ENCODE measurements at regions not wholly inside any gene's neighbourhood (a gene's known extent, or its start where the extent isn't known, plus 50 kb on each side); places are given as distances from the start of the nearest gene placed in this dataset.

- no peak for DNase-seq (ENCODE audit: low spot score)
- intact Hi-C loops (cut with DNase I), result no loop called here
Observed at GRCh38 chr10:3427950-3428354, 255.4 kb upstream of the PITRM1 start.

DNA sequence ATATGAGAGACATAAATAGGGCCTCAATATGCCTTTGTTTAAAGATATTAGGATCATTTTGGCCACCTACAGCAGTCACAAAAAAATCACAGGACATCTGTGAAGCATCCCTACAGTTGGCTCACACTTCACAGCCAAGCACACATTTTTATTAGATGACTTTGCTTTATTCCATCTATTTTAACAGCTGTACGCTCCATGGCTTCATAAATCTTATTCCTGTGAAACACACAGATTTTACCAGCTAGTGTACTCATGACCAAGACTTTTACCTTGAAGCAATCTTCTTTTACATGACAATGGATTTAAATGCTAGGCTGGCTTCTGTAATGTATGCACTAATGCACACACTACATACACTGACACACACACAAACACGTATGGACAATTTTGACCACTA lies 254.8 kb upstream of the PITRM1 start:
- intact Hi-C loops (cut with DNase I), result no loop called here
- DNase-seq (ENCODE audit: low spot score), result no peak

DNA sequence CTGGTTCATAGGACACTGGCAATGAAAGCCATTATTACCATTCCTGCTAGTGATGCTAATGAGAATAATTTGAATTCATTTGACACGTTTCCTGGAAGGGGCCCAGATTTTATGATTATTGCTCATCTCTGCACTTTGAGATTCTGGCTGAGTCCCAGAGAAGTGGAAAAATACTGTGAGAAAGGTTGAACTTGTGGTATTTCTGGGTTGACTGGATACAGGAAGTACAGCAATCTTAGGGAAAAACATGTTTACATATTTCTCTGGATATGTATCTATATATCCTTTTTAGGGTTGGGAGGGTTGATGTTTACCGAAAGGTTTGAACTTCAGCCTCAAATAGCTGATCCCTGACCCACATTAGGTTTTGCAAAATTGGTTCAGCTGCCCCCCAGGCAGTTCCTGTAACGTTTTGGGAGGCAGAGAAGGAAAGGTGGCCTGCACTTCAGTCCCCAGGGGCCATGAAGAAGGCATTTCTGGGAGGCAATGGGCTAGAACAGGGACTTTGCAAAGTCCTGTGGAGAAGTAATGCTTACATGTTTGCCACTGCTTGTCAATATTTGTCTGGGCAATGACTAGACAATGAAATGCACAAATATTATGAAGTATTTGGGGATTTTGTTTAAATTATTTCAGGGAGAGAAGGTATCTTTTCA lies 253.7 kb upstream of the PITRM1 start:
- intact Hi-C loops (cut with DNase I), result no loop called here

DNA sequence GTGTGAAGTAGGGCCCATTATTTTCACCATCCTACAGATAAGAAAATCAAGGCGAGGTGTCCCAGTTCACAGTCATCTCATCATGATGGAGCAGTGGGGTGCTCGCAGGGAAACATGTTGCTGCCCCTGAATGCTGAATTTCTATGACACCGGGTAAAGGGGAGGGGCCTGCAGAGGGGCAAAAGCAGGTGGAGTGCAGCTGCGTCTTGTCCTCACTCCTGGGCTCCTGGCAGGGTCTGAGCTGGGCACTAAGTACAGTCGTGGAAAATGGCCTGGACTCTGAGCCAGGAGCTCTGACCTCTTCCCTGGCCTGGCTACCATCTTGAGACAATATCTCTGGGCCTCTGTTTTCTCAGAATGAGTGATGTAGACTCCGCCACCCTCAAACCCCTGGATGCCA lies 253.1 kb upstream of the PITRM1 start:
- DNase-seq (ENCODE audit: low spot score), result no peak
- intact Hi-C loops (cut with DNase I), result no loop called here

More for the DNA sequence above, 253.7 kb upstream of the PITRM1 start:
- DNase-seq (ENCODE audit: low spot score), result no peak

- intact Hi-C loops (cut with DNase I), result no loop called here
Observed at GRCh38 chr10:3425261-3425660, 252.7 kb upstream of the PITRM1 start.

GRCh38 chr10:3424111-3424851 lies 251.7 kb upstream of the PITRM1 start:
- no peak for DNase-seq (ENCODE audit: low spot score)
- intact Hi-C loops (cut with DNase I), result no loop called here

More at GRCh38 chr10:3425261-3425660, 252.7 kb upstream of the PITRM1 start:
- no peak for DNase-seq (ENCODE audit: low spot score)

GRCh38 chr10:3423384-3423783 lies 250.8 kb upstream of the PITRM1 start:
- intact Hi-C loops (cut with DNase I), result no loop called here
- DNase-seq (ENCODE audit: low spot score), result no peak

GRCh38 chr10:3422282-3422681 lies 249.7 kb upstream of the PITRM1 start:
- intact Hi-C loops (cut with DNase I), result no loop called here

GRCh38 chr10:3421537-3422257 lies 249.1 kb upstream of the PITRM1 start:
- no peak for DNase-seq (ENCODE audit: low spot score)
- intact Hi-C loops (cut with DNase I), result no loop called here

More at GRCh38 chr10:3422282-3422681, 249.7 kb upstream of the PITRM1 start:
- DNase-seq (ENCODE audit: low spot score), result no peak

GRCh38 chr10:3420527-3421469 lies 248.2 kb upstream of the PITRM1 start:
- intact Hi-C loops (cut with DNase I), result no loop called here
- DNase-seq (ENCODE audit: low spot score), result no peak

DNA sequence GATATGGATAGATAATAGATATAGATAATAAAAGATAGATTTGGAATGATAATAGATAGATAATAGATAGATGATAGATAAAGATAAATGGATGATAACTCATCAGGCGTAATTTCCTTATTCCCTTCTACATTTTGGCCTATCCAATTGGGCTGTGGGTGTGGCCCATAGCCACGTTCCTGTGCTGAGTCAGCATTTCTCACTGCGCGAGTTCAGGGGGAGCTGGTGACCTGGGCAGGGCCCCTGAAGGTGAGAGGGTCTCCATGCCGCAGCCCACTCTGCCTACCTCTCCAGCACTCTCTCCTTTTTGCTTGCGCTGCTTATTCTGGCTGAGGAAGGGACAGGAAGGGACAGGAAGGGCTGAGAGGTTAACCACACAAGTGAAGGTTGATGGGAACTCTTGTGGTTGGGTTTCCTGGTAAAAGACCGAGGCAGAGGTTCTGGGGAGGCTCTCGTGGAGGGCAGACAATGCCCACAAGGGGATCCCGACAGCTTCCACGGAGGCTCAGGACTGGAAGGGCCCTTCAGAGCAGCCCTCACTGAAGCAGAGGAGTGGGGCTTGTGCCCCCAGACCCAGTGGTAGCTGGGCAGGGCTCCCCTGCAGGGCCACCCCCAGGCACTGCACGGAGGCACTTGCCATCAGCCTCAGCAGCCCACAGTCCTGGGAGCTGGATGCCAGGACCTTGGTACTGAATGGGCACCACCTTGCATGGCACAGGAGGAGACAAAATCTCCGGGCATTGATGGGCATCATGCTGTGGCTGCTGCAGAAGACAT lies 247.3 kb upstream of the PITRM1 start:
- no peak for DNase-seq (ENCODE audit: low spot score)
- intact Hi-C loops (cut with DNase I), result no loop called here

GRCh38 chr10:3418926-3419325 lies 246.3 kb upstream of the PITRM1 start:
- intact Hi-C loops (cut with DNase I), result no loop called here
- no peak for DNase-seq (ENCODE audit: low spot score)

- intact Hi-C loops (cut with DNase I), result no loop called here
Observed at GRCh38 chr10:3418041-3418754, 245.6 kb upstream of the PITRM1 start.

DNA sequence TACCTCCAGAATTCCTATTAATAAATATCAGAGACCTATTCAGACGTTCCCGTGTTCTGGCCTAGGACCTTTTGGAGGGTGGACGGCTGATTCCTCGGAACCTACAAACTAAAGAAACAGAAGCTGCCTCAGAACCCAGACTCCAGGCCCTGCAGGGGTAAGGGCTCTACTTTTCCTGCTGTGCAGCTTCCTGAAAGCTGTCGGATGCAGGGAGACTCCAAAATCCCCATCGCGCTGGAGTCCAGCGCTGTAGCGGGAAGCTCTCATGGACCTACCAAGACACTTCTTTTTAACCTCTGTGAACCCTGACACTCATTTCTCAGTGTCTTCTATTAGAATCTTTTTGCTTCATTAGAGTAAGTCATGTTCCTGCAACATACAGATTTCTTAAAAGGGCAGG lies 244.5 kb upstream of the PITRM1 start:
- DNase-seq (ENCODE audit: low spot score), result no peak
- intact Hi-C loops (cut with DNase I), result no loop called here

More at GRCh38 chr10:3418041-3418754, 245.6 kb upstream of the PITRM1 start:
- DNase-seq (ENCODE audit: low spot score), result no peak

GRCh38 chr10:3415878-3416605 lies 243.5 kb upstream of the PITRM1 start:
- no peak for DNase-seq (ENCODE audit: low spot score)
- intact Hi-C loops (cut with DNase I), result no loop called here

DNA sequence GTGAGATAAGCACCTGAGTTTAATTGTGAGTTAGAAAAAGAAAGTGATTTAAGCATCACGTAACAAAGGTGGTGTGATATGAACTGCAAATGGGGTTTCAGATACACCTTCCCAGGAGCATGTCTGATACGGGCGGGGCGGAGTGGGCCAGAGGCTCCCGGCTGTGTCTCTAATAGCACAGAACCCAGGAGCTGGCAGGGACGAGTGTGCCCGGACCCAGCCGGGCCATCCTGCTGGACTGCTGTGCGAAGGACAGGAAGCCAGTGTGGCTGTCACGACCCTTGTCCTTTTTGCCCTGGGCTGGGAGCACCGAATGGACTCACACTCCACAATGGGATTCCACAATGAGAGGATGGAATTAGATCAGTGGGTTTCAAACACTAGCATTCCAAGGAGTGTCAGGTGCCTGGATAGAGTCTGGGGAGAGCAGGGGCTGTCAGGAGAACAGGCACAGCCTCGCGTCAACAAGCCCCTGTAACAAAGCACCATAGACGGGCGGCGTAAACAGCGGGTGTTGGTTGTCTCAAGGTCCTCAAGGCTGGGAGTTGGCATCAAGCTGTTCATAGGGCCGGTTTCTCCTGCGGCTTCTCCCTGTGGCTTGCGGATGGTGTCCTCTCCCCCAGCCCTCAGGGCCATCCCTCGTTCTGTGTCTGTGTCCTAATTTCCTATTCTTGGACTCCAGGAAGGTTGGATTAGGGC lies 242.6 kb upstream of the PITRM1 start:
- intact Hi-C loops (cut with DNase I), result no loop called here
- DNase-seq (ENCODE audit: low spot score), result no peak

- DNase-seq (ENCODE audit: low spot score), result no peak
- intact Hi-C loops (cut with DNase I), result no loop called here
Observed at GRCh38 chr10:3414667-3415023, 242.1 kb upstream of the PITRM1 start.
